Activated CD4-positive, CD25-positive, alpha-beta regulatory T cell treated with anti-CD3 and anti-CD28 coated beads, Interleukin-2, amount 50 U/mL, for 24 hours (primary cell): ENCODE measurements at regions not wholly inside any gene's neighbourhood (a gene's known extent, or its start where the extent isn't known, plus 50 kb on each side); places are given as distances from the start of the nearest gene placed in this dataset.

ENCODE experiments used
- ATAC-seq, 2 donors: fragments of 150-1000 bp; cut with Tn5 transposase; one replicate each; pipeline ENCODE4 v1.10.0; 2021; ENCODE audit warnings: mild to moderate bottlenecking in 1 of 2, moderate library complexity in 1 of 2

DNA sequence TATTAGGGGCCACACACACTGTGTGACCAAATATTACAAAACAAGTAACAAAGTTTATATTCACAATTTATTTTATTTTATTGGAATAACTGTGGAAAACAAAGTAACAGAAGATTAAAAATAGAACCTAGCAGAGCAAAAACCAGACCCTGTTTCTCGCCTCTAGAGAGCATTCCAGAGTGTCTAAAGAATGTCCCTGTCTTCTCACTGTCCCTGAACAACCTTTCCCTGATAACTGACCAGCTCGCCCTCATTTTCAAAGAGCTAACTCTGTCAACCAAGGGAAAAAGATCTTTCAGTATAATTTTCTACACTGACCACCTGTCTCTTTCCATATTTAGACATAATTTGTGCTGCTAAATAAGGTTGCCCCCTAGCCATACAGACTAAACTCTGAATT is 646.9 kb downstream of the USP25 start:
- ATAC-seq = no peak

DNA sequence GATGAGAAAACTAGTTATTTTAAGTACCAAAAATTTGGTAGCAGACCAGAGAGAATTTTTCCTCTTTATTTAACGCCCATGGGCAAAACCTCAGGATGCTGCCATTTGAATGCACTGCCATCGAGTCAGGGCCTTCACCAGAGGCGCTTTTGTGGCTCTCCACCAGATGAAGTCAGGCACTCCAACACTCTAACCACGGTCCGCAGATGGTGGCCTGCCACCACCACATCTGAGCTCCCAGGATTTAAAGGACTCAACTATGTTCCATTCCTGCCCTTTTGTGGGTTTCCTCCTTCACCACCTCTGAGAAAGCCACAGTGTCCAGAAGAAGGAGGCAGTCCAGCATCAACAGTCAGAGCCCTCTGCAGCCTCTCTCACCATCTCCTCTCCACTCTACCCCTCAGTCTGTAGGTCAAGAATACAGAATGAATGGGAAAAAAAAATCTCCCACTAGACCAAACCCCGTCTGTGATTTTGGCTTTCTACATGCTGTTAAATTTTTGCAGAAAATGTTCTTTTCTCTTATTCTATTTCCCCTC is 647.4 kb downstream of the USP25 start:
- no peak for ATAC-seq

DNA sequence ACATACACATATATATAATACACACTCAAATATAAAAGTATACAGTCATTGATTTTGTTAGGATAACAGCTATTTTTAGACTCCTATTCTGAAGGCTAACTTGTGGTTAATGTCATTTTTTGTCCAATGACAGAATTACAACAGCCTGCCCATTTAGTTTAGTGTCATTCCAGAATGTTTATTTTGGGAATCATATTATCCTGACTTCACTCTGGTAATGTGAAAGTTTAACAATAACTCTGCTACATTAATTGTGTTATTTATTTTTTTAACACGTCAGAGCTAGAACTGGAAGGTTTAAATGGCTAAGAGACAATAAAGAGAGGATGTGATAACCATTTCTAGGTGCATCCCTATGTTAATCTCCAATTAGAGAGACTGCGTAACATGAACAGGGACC is 648.1 kb downstream of the USP25 start:
- ATAC-seq = no peak

DNA sequence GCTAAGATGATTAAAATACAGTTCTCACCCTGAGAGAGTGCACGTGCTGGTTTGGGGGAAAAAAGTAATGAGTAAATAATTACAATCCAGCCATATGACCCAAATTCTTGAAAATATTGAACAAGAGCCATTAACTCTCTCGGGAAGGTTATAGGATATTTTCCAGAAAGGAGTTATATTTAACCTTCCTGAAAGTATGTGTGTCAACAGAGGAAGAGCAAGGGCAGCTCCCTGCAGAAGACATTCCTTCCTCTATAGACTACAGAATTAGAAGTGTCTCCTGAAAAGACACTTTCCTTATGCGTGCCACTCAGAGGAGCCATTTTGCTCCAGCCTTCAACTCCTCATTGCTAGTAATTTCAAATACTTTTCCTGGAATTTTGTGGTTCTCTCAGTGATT is 648.7 kb downstream of the USP25 start:
- no peak for ATAC-seq

DNA sequence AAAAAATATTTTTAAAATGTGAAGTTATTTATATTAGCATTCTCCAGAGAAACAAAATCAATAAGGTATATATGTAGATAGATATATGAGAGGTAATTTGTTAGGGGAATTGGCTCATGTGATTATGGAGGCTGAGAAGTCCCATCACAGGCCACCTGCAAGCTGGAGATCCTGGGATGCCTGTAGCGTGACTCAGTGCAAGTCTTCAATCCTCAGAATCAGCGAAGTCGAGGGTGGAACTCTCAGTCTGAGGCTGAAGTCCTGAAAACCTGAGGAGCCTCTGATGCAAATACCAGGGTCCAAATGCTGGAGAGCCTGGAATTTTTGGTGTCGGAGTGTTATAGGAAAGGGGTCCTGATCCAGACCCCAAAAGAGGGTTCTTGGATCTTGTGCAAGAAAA is 658.5 kb downstream of the USP25 start:
- ATAC-seq = no peak

DNA sequence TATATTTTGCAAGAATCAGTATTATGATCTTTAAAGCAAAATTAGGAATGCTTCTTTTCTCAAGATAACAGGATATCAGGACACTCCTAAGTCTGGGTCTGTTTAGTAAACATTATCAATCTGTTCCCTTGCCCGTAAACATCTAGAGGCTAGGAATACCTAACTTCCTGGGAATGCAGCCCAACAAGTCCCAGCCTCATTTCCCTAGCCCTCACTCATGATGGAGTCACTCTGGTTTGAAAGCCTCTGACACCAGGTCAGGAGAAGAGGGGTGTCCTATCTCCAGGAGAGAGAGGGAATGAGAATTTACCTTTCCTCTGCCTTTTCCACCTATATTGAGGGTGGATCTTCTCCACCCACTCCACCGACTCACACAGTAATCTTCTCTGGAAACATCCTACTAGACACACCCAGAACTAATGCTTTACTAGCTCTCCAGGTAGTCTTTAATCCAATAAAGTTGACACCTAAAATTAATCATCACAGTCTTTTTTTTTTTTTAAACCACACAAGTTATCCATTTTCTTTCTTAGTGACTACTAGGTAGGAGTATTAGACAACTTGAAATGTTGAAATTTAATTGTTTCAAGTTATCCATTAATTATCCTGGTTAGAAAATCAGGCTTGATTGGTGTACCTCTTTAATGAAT is 659.3 kb downstream of the USP25 start:
- ATAC-seq = no peak

DNA sequence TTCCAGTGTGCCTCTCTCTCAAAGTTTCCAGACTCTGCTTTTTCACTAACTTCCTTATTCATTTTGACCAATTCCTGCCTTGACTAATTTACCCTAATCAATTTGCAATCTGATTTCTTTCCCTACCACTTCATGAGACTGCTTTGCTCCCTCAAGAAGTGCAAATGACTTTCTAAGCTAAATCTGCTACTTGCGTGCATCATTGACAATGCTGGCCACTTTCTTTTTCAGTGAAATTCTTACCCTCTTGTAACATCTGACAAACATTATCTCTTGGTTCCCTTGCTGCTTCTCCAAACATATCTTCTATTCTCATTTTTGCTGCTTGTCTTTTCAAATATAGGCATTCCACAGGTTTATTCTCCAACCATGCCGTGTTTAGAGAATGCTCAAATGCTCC is 659.9 kb downstream of the USP25 start:
- ATAC-seq = no peak

DNA sequence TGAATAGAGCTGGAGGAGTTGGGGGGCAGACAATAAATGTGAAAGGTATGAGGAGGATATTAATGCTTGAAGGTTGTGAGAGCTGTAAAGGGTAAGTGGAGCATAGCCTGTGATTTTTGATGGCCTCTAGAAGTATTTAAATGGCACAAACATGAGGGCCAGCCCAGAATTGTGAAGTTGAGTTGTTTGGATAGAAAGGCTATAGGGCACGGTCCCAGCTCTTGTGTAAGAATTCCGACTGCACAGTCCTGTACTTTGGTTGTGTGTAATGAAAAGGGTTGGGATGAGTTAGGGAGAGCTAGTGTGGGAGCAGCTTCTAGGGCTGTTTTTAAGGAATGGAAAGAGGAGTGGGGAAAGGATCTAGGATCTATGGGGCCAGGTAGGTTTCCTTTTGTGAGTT is 665.5 kb downstream of the USP25 start:
- no peak for ATAC-seq

DNA sequence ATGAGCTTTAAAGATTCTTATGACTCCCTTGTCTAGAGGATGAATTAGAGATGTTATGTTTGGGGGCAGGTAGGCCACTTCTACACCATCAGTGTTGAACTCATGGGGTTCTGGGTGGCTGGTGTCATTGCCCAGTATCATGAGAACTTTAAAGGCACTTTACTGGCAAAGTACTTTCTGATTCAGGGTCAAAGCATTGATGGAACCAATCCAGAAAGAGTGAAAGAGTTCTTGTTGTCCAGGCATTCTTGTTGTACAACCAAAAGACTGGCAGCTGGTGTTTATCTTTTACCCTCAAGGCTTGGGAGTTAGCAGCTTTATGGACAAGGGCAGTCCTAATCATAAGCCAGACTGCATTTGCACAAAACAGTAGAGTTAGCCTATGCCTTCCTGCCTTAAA is 673.0 kb downstream of the USP25 start:
- ATAC-seq = no peak

DNA sequence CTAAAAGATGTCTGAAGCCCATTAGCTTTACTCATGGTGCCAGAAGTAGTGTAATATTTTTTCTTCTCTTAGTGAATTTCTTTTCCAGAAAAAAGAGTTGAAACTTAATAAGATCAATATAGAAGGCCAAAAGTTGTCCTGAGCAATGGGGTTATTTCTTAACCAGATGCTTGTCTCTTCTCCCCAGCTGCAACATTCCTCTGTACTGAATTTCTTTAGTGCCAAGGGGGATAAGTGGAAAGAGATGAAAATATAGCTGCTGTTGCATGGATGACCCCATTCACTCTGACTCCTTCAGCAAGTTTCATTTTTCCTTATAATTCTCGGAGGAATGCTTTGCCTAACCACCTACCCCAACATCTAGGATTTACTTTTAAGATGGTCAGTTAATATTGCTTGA is 675.0 kb downstream of the USP25 start:
- ATAC-seq = no peak

DNA sequence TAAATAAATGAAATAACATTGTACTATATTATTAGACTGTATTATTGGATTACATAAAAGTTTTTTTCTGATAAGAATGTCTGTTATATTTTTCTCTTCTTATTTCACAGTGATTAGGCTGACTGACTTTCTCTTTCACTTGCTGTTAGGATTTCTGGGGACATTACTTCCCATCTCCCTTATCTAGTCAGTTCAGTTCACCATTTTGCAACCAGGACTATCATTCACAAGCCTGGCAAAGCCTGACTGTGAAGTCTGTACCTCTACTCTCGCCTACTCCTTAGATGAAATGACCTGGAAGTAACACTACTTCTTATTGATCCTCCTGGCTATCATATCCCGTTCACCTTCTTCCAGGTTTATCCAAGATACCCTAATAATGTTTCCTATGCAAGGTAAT is 676.6 kb downstream of the USP25 start:
- no peak for ATAC-seq

DNA sequence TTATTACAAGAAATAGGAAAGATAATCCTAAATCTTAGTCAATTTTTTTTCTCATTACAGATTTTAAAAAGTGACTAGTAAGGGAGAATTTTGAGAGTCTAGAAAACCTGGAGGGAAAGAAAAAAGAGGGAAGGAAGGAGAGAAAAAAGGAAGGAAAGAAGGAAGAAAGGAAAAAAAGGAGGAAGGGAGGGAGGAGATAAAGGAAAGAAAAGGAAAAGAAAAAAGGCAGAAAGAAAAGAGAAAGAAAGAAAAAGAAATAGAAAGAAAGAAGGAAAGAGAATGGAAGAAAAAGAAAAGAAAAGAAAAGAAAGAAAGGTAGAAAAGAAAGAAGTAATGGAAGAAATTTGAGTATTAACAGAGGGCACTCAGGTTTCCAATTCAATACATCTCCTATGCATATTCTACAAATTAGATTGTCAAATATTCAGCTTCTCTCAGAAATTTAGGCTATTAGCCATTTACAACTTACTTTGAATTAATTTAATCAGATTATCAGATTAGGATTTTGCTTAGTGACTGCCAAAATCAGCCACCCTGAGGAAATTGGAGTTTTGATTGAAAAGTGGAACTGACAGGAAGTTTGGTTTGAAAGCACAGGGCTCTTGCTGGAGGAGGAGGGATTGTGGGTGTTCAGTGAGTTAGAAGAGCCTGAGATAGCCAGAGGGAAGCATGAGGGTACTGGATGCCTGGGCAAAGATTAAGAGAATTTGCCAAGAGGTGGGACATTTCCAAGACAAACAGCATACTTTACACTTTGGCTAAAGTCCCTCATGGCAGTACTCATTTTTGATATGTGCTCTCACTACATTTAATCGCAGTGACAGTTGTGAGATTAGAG is 677.8 kb downstream of the USP25 start:
- ATAC-seq = no peak

DNA sequence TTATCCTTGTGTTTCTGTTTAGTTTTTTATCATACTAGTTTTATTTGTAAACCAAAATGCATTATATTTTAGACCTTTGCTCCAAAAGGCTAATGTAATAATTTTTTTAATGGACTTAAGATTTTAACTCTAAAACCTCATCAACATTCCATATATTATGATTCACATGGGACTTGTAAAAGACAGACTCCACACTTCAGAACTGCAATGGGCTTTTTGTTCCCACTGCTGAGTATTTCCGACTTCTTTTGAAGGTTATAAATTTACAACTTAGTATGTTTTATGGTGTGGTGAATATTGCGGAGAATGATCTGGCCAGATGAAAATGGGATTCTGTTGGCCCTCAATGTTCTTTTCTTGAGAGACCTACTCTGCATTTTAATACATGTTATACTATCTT is 678.5 kb downstream of the USP25 start:
- no peak for ATAC-seq

DNA sequence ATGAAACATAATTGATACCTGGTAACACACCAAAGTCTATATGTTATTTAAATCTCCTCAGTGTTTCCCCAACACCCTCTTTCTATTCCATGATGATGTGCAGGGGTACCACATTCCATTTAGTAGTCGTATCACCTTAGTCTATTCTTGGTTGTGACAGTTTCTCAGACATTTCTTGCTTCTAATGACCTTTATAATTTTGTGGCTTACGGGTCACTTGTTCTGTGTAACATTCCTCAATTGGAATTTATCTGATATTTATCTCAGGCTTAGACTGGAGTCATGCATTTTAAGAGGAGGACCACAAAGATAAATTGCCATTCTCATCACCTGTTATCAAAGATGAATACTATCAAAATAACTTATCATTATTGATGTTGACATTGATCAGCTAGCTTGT is 679.6 kb downstream of the USP25 start:
- no peak for ATAC-seq

DNA sequence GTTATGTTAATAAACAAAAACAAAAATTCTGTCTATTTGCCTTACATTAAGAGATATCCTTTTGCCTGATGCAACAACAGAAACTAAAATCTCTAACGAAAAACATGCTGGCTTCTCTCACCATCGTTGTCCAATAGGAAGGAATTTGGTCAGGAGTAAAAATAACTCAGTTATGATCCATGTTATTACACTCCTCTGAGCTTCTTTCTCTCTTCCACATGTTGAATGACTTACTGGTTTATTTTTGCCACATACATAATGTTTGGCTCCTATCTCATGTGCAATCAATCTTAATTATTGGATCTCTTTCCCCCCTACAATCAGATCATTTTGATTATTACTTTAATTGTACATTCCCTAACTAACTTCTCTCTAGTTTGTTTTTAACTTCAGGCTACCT is 688.4 kb downstream of the USP25 start:
- no peak for ATAC-seq

DNA sequence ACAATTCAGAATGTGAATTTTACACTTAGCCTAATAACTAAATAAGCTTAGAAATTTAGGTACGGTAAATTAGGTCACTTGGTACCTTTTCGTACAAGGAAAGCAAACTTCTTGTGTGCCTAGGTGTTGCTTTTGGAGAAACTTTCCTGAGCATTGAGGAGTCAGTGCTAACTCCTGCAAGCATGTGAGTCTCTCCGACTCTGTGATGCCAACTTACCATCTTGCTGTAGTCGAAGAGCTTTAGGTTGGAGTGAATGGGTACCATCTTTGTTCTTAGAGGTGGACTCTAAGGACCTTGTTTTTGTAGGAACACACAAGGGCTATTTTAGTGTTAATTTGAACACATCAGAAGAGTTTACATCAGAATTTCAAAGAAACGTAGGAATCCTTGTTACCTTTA is 688.9 kb downstream of the USP25 start:
- ATAC-seq = no peak

DNA sequence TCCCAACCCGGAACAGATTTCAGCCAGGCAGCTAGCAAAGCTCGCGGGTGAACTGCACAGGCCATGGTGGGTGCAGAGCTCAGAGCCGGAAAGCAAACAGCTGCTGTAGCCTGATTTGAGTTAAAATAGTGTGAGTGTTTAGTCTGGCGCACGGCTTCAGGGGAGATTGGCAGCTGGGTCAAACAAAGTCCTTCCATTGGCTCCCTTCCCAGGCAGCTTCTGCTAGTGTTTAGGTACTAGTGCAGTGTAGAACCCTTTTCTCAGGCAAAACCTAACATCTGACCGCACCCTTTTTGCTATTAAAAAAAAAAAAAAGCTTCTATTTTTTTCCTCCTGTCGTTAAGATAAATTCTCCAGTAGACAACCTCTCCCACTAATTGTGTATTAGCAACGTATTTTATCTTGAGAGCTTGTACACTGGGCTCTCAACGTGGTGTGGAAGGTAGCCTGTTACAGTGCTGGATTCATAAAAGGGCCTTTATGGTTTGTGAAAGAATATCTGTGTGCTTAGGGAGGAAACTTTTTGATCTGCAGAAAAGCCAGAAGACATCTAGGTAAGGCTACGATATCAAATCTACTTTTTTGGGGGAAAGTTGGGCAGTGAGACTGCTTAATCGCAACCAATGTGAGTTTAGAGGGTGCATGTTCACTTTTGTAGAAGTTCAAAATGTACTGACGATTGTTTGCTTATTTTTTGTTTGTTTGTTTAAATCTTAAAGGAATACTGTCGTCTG is 689.6 kb downstream of the USP25 start:
- ATAC-seq = no peak

DNA sequence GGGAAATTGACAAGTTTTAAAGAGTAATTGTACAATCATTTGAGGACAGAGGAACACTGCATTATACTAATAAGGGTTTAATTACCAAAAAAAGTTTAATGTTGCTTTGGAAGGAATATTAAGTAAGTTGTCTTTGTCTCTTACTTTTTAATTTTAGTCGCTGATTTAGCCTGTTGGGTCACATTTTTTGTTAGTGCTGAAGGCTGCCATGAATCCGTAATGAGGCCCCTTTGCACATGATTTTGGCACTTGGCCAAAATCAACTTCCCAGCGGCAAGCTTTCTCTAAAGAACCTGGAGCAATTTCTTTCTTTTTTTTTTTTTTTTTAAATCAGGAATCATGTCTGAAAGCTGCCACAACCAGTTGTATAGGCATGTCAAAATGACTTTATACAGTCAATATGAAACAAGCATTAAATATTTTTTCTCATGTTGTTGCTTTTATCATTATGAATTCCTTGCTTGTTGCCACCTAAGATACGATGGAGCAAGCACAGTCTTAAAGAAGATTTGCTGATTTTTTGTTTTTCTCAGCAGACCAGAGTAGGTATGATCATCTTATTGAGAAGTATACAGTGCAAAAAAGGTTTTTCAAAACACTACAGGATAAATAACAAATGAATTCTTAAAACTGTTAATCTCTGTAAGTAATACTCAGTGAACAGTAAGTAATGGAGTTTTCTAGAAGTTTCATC is 690.4 kb downstream of the USP25 start:
- ATAC-seq = no peak

DNA sequence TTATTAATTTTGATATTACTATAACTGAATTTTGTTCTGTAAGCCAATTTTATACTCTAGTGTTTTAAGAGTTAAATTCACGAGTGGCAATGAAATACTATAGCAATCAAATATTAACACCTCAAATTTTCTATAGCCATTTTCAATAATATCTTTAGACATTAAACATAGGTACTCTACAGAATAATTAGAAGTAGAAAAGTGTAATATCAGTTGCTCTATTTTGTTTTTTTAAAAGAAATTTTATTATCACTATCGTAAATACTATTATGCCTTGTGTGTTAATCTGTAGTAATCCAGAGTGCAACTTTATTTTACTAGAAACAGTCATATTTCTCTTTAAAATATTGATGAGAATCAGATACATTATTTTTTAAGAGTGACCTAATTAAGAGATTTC is 691.2 kb downstream of the USP25 start:
- no peak for ATAC-seq

DNA sequence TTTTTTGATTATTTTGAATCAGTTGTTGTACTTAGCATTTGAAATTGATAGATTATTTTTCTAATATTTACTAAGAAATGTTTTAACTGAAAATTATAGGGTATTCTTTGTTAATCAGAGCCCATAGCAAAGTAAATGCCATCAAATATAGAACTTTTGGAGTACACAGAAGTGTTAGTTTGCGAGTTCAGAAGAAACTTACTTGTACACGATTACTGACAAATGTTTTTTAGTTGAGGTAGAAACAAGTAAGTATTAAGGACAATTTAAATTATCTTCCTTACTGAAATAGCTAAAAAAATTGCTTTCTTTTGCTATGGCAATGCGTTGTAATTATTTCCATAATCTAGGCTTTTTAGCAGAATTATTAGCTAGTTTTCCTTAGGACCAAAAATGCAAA is 692.2 kb downstream of the USP25 start:
- no peak for ATAC-seq

DNA sequence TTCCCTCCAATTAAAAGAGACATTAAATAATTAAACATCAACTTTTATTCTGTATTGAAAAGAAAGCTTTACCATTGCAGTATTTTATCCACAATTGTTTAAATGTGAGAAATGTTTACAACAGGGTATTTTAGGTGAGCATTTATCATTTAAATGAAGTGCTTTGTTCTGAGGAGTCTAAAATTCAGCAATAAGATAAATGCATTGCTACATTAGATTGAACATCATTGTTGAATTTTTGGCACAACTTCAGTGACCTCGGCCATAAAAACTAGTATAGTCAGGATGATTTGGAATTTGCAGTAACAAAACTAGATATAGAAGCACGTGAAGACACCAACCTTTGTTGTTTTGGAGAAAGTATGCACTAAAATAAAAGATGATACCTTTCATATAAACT is 692.9 kb downstream of the USP25 start:
- ATAC-seq = no peak

DNA sequence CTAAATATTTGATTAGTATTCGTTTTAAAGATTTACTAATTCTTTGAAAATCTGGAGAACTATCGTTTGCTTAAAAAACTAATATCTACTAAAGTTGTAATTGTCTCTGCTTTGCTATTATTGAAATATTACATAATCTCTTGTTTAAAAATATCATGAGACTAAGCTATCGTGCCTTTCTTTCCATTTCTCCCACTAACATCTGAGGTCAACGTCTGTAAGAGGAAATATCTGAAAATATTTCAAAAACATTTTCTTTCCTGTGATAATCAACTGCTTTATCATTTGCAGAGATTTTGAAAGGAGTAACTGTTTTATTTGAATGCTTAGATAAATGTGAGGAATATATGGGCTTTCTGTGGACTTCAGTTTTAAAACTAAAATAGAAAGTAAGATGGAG is 694.1 kb downstream of the USP25 start:
- ATAC-seq = no peak

DNA sequence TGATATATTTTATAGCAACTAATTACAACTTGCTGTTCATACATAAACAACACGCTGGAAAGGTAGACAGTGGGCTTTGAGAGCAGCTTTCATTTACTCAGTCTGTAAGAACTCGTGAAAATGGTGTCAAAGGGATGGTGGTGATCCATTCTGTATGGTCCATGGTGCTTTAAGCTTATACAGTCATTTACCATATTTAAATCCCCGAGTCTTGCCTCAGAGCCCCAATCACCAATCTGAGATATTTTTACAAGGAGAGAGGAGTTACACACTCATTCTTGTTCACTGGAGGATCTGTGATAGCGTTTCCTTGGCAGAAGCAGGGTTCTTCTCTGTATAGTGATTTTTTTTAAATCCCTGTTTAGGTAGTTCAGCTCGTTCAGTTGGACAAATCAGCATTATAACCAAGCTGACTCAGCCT is 694.6 kb downstream of the USP25 start:
- ATAC-seq = no peak
